DOHH2 (cell line): ENCODE measurements at regions not wholly inside any gene's neighbourhood (a gene's known extent, or its start where the extent isn't known, plus 50 kb on each side); places are given as distances from the start of the nearest gene placed in this dataset.

ENCODE experiments used
- H3F3A ChIP-seq: fragments of 200-600 bp; sonication (generic), shearing (Covaris generic); 2 replicates; pipeline ENCODE4 v1.6.0; 2016; ENCODE audit warnings: antibody characterized with exemption, mild to moderate bottlenecking; ENCODE audit not compliant: control insufficient read depth, insufficient read depth
- H3K27ac ChIP-seq: fragments of 200-600 bp; sonication (generic); 2 replicates; pipeline ENCODE4 v1.5.1; 2014; ENCODE audit warnings: low read depth, mild to moderate bottlenecking, low read length, moderate library complexity
- H3K27me3 ChIP-seq: fragments of 200-600 bp; sonication (generic); 2 replicates; pipeline ENCODE4 v1.6.1; 2014; ENCODE audit warnings: mild to moderate bottlenecking, low read length, mixed read lengths; ENCODE audit not compliant: control insufficient read depth
- H3K36me3 ChIP-seq: fragments of 200-600 bp; sonication (generic); 2 replicates; pipeline ENCODE4 v1.6.1; 2014; ENCODE audit warnings: mild to moderate bottlenecking, low read length, moderate library complexity, mixed read lengths; ENCODE audit not compliant: control insufficient read depth
- H3K4me1 ChIP-seq: fragments of 200-600 bp; sonication (generic); 2 replicates; pipeline ENCODE4 v1.6.1; 2014; ENCODE audit warnings: mild to moderate bottlenecking, low read length, mixed read lengths; ENCODE audit not compliant: control insufficient read depth
- H3K4me2 ChIP-seq: fragments of 200-600 bp; sonication (generic); 2 replicates; pipeline ENCODE4 v1.6.0; 2014; ENCODE audit warnings: mild to moderate bottlenecking, low read length, moderate library complexity
- H3K4me3 ChIP-seq: fragments of 200-600 bp; sonication (generic); 2 replicates; pipeline ENCODE4 v1.5.1; 2014; ENCODE audit warnings: mild to moderate bottlenecking, low read length, mixed read lengths
- H3K79me2 ChIP-seq: fragments of 200-600 bp; sonication (generic); 2 replicates; pipeline ENCODE4 v1.6.1; 2014; ENCODE audit warnings: mild to moderate bottlenecking, low read length, mixed read lengths; ENCODE audit not compliant: control insufficient read depth
- H3K9me2 ChIP-seq: fragments of 200-600 bp; sonication (generic); replicated peaks from 2 replicates; pipeline ENCODE4 v1.6.1; 2014; ENCODE audit warnings: mild to moderate bottlenecking, low read length, mixed read lengths; ENCODE audit not compliant: control insufficient read depth
- H3K9me3 ChIP-seq: fragments of 200-600 bp; sonication (generic); 2 replicates; pipeline ENCODE4 v1.6.1; 2014; ENCODE audit warnings: antibody characterized with exemption, low read length, mixed read lengths; ENCODE audit not compliant: control insufficient read depth, insufficient read depth
- H4K20me1 ChIP-seq: fragments of 200-600 bp; sonication (generic); 2 replicates; pipeline ENCODE4 v1.6.0; 2014; ENCODE audit warnings: low read depth, mild to moderate bottlenecking, antibody characterized with exemption, low read length, moderate library complexity; ENCODE audit not compliant: control insufficient read depth, insufficient read depth
- CTCF ChIP-seq: fragments of 200-600 bp; sonication (generic); IDR thresholded peaks from one replicate; pipeline ENCODE4 v1.5.1; 2014; ENCODE audit warnings: antibody characterized with exemption, mild to moderate bottlenecking, low read depth, low read length; ENCODE audit not compliant: poor library complexity, severe bottlenecking
- EZH2phosphoT487 ChIP-seq: fragments of 200-600 bp; sonication (generic); IDR thresholded peaks from 2 replicates; pipeline ENCODE4 v1.6.1; 2017; ENCODE audit warnings: borderline replicate concordance, mild to moderate bottlenecking, antibody characterized with exemption, low read length, moderate library complexity, mixed read lengths

GRCh38 chr1:51025374-51025773, 55.3 kb downstream of the CDKN2C start:
- TF ChIP-seq EZH2phosphoT487 (no peak), CTCF (no peak)
- no peak overlapping the region for H3K4me2 ChIP-seq
- no peak overlapping the region for H3K4me3 ChIP-seq
- H3K9me2 ChIP-seq = no peaks in the 10 kb centered on the region
- no peak overlapping the region for H3K27ac ChIP-seq
- H4K20me1 ChIP-seq = no peaks in the 10 kb centered on the region
- no peaks in the 10 kb centered on the region for H3K79me2 ChIP-seq
- H3K9me3 ChIP-seq = no peaks in the 10 kb centered on the region
- H3K27me3 ChIP-seq = no peaks in the 10 kb centered on the region
- no peaks in the 10 kb centered on the region for H3K4me1 ChIP-seq
- H3F3A ChIP-seq = no peaks in the 10 kb centered on the region
- no peaks in the 10 kb centered on the region for H3K36me3 ChIP-seq

GRCh38 chr1:51032936-51033335, 62.9 kb downstream of the CDKN2C start:
- H4K20me1 ChIP-seq = no peaks in the 10 kb centered on the region
- no peaks in the 10 kb centered on the region for H3K27me3 ChIP-seq
- no peaks in the 10 kb centered on the region for H3F3A ChIP-seq
- H3K79me2 ChIP-seq = no peaks in the 10 kb centered on the region
- no peaks in the 10 kb centered on the region for H3K36me3 ChIP-seq
- H3K9me3 ChIP-seq = no peaks in the 10 kb centered on the region
- no peaks in the 10 kb centered on the region for H3K9me2 ChIP-seq
- no peak overlapping the region for H3K4me2 ChIP-seq
- TF ChIP-seq EZH2phosphoT487 (no peak), CTCF (no peak)
- no peaks in the 10 kb centered on the region for H3K4me1 ChIP-seq
- H3K4me3 ChIP-seq = no peak overlapping the region
- H3K27ac ChIP-seq = no peak overlapping the region

- TF ChIP-seq CTCF = no peak
- no peak for TF ChIP-seq EZH2phosphoT487
- Histone ChIP-seq H3K79me2 (no peaks in the 10 kb centered on the region), H3K27me3 (peaks cover 11% of the 10 kb centered on the region), H3F3A (no peaks in the 10 kb centered on the region), H3K4me1 (no peaks in the 10 kb centered on the region), H3K4me2 (no peak overlapping the region), H3K9me3 (no peaks in the 10 kb centered on the region), H3K4me3 (no peak overlapping the region), H3K36me3 (no peaks in the 10 kb centered on the region), H3K27ac (no peak overlapping the region), H4K20me1 (no peaks in the 10 kb centered on the region), H3K9me2 (no peaks in the 10 kb centered on the region)
These were observed 57.8 kb upstream of the C1orf185 start for GRCh38 chr1:51044199-51044598.

- Histone ChIP-seq H3K4me2 (no peak overlapping the region), H3K9me3 (no peaks in the 10 kb centered on the region), H3K27ac (no peak overlapping the region)
These were observed 57.2 kb upstream of the C1orf185 start for GRCh38 chr1:51044834-51045233.

More at GRCh38 chr1:51044834-51045233, 57.2 kb upstream of the C1orf185 start:
- Histone ChIP-seq H3K79me2 (no peaks in the 10 kb centered on the region), H4K20me1 (no peaks in the 10 kb centered on the region), H3K4me3 (no peak overlapping the region), H3K9me2 (no peaks in the 10 kb centered on the region), H3K4me1 (no peaks in the 10 kb centered on the region), H3K36me3 (no peaks in the 10 kb centered on the region), H3K27me3 (peaks cover 11% of the 10 kb centered on the region), H3F3A (no peaks in the 10 kb centered on the region)
- no peak for TF ChIP-seq EZH2phosphoT487
- TF ChIP-seq CTCF = peak; percentile 25
